ENCODE measurements at regions not wholly inside any gene's neighbourhood (a gene's known extent, or its start where the extent isn't known, plus 50 kb on each side); places are given as distances from the start of the nearest gene placed in this dataset.

DNA sequence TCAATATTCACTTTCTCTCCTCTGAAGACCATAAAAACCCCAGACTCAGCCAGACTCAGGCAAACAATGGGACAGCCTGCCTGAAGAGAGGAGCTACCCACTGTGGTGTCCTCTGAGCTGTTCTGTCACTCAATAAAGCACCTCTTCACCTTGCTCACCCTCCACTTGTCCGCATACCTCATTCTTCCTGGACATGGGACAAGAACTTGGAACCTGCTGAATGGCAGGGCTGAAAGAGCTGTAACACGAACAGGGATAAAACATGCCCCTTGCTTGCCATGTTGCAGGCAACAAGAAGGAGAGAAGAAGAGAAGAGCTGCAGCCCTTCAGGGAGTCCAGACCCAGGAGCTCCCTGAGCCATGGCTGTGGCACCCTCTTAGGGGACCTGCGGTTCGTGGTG is 86.8 kb upstream of the SEMA6A start:
- Histone ChIP-seq H3K27ac (ENCODE audit: low read length) (no peak overlapping the region), H3K27me3 (ENCODE audit: control insufficient read depth, insufficient read depth, low read length) (no peaks in the 10 kb centered on the region)
- WGBS (ENCODE audit: insufficient coverage), result 86% methylated on average over 1 of the region's 4 CpGs

DNA sequence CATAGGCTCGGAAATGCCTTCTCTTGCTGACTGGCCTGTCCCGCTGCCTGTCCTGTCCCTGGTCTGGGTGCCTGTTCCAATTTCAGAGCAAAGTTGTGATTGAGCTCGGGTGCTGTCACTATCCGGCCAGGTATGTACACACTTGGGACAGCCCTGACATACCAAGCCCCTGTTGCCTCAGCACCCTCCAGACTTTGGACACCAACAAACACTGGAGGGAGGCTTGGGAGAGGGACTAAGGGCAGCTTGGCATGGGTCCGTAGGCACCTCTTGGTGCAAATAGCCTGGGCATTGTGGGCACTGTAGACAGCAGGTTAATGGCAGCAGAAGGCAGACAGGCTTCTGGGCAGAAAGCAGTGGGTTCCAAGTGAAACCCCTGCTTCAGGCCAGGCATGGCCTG is 86.3 kb upstream of the SEMA6A start:
- 93% methylated on average over 2 of the region's 5 CpGs for WGBS (ENCODE audit: insufficient coverage)

More for the DNA sequence above, 86.8 kb upstream of the SEMA6A start:
- Histone ChIP-seq H3K4me1 (ENCODE audit: control insufficient read depth, insufficient read depth, low read length) (no peaks in the 10 kb centered on the region), H3K9me3 (replicated peaks; ENCODE audit: control insufficient read depth, low read depth, low read length) (peaks cover 14% of the 10 kb centered on the region), H3K4me3 (ENCODE audit: low read length) (no peak overlapping the region), H3K36me3 (ENCODE audit: control insufficient read depth, insufficient read depth, low read length) (no peaks in the 10 kb centered on the region)
- no peak for DNase-seq

GRCh38 chr5:116658830-116659229 is 84.2 kb upstream of the SEMA6A start:
- Histone ChIP-seq H3K4me1 (ENCODE audit: control insufficient read depth, insufficient read depth, low read length) (no peaks in the 10 kb centered on the region), H3K27ac (ENCODE audit: low read length) (no peak overlapping the region), H3K4me3 (ENCODE audit: low read length) (no peak overlapping the region), H3K9me3 (replicated peaks; ENCODE audit: control insufficient read depth, low read depth, low read length) (peaks cover 14% of the 10 kb centered on the region), H3K27me3 (ENCODE audit: control insufficient read depth, insufficient read depth, low read length) (no peaks in the 10 kb centered on the region), H3K36me3 (ENCODE audit: control insufficient read depth, insufficient read depth, low read length) (no peaks in the 10 kb centered on the region)
- no peak for DNase-seq
- no CpG with 5 or more reads among the region's 1 CpG for WGBS (ENCODE audit: insufficient coverage)

More for the DNA sequence above, 86.3 kb upstream of the SEMA6A start:
- Histone ChIP-seq H3K27ac (ENCODE audit: low read length) (no peak overlapping the region), H3K27me3 (ENCODE audit: control insufficient read depth, insufficient read depth, low read length) (no peaks in the 10 kb centered on the region), H3K4me3 (ENCODE audit: low read length) (no peak overlapping the region), H3K36me3 (ENCODE audit: control insufficient read depth, insufficient read depth, low read length) (no peaks in the 10 kb centered on the region), H3K4me1 (ENCODE audit: control insufficient read depth, insufficient read depth, low read length) (no peaks in the 10 kb centered on the region), H3K9me3 (replicated peaks; ENCODE audit: control insufficient read depth, low read depth, low read length) (peaks cover 14% of the 10 kb centered on the region)
- no peak for DNase-seq

DNA sequence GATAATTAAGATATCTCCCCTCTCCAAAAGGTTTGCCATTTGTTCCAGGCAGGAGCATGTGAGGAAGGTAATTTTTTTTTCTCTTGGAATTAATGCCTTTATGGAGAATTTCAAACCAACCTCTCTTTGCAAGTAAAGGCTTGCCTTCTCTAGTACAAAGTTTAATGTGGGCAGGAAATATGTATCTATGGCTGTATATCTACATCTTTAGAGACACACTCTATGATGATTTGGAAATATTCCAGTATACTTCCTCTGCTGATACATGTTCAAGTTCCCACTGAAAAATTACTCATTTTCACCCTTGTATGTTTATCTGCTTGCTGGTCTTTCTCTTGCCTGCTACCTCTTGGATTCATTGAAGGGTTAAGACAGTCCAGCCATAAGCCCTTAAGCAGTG is 83.5 kb upstream of the SEMA6A start:
- H3K27ac ChIP-seq (ENCODE audit: low read length), result no peak overlapping the region
- no peaks in the 10 kb centered on the region for H3K27me3 ChIP-seq (ENCODE audit: control insufficient read depth, insufficient read depth, low read length)
- no peak overlapping the region for H3K4me3 ChIP-seq (ENCODE audit: low read length)
- DNase-seq, result no peak
- no peaks in the 10 kb centered on the region for H3K36me3 ChIP-seq (ENCODE audit: control insufficient read depth, insufficient read depth, low read length)
- no peaks in the 10 kb centered on the region for H3K4me1 ChIP-seq (ENCODE audit: control insufficient read depth, insufficient read depth, low read length)
- H3K9me3 ChIP-seq (replicated peaks; ENCODE audit: control insufficient read depth, low read depth, low read length), result peaks cover 14% of the 10 kb centered on the region

DNA sequence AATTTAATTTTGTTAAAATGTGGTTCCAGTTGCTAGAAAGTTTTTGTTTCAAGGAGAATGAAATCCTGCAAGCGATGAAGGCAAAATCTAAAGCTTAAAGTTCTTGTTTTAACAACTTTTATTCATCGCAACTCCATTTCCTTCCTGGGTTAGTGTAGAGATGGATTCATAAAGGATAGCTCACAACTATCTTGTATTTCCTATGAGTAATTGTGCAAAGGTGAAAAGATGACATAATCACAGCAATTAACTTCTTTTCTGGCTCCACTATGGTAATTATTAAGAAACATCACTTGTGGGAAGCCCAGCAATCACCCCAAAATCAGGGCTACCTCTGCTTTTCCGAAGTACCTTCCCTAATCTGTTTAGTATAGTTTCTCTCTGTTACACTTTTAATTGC is 80.8 kb upstream of the SEMA6A start:
- Histone ChIP-seq H3K9me3 (replicated peaks; ENCODE audit: control insufficient read depth, low read depth, low read length) (no peaks in the 10 kb centered on the region), H3K27me3 (ENCODE audit: control insufficient read depth, insufficient read depth, low read length) (no peaks in the 10 kb centered on the region), H3K27ac (ENCODE audit: low read length) (no peak overlapping the region), H3K36me3 (ENCODE audit: control insufficient read depth, insufficient read depth, low read length) (no peaks in the 10 kb centered on the region), H3K4me3 (ENCODE audit: low read length) (no peak overlapping the region), H3K4me1 (ENCODE audit: control insufficient read depth, insufficient read depth, low read length) (peaks cover 10% of the 10 kb centered on the region)
- no peak for DNase-seq
- no CpG with 5 or more reads among the region's 3 CpGs for WGBS (ENCODE audit: insufficient coverage)

- Histone ChIP-seq H3K4me1 (ENCODE audit: control insufficient read depth, insufficient read depth, low read length) (peaks cover 10% of the 10 kb centered on the region), H3K27me3 (ENCODE audit: control insufficient read depth, insufficient read depth, low read length) (no peaks in the 10 kb centered on the region), H3K9me3 (replicated peaks; ENCODE audit: control insufficient read depth, low read depth, low read length) (no peaks in the 10 kb centered on the region), H3K4me3 (ENCODE audit: low read length) (no peak overlapping the region), H3K27ac (ENCODE audit: low read length) (no peak overlapping the region), H3K36me3 (ENCODE audit: control insufficient read depth, insufficient read depth, low read length) (no peaks in the 10 kb centered on the region)
- WGBS (ENCODE audit: insufficient coverage), result no CpG with 5 or more reads among the region's 3 CpGs
- no peak for DNase-seq
Measured at GRCh38 chr5:116654925-116655324, 80.3 kb upstream of the SEMA6A start.

- peak; percentile 76 for DNase-seq
- Histone ChIP-seq H3K4me1 (ENCODE audit: control insufficient read depth, insufficient read depth, low read length) (peaks cover 10% of the 10 kb centered on the region), H3K4me3 (ENCODE audit: low read length) (no peak overlapping the region), H3K36me3 (ENCODE audit: control insufficient read depth, insufficient read depth, low read length) (no peaks in the 10 kb centered on the region), H3K9me3 (replicated peaks; ENCODE audit: control insufficient read depth, low read depth, low read length) (no peaks in the 10 kb centered on the region), H3K27me3 (ENCODE audit: control insufficient read depth, insufficient read depth, low read length) (no peaks in the 10 kb centered on the region), H3K27ac (ENCODE audit: low read length) (peak overlapping the region; percentile 66)
- no CpG with 5 or more reads among the region's 3 CpGs for WGBS (ENCODE audit: insufficient coverage)
Measured at GRCh38 chr5:116652903-116653302, 78.3 kb upstream of the SEMA6A start.

GRCh38 chr5:116652196-116652729 is 77.6 kb upstream of the SEMA6A start:
- Histone ChIP-seq H3K27ac (ENCODE audit: low read length) (peak overlapping the region; percentile 66), H3K27me3 (ENCODE audit: control insufficient read depth, insufficient read depth, low read length) (no peaks in the 10 kb centered on the region), H3K36me3 (ENCODE audit: control insufficient read depth, insufficient read depth, low read length) (no peaks in the 10 kb centered on the region), H3K4me1 (ENCODE audit: control insufficient read depth, insufficient read depth, low read length) (peaks cover 10% of the 10 kb centered on the region), H3K9me3 (replicated peaks; ENCODE audit: control insufficient read depth, low read depth, low read length) (no peaks in the 10 kb centered on the region), H3K4me3 (ENCODE audit: low read length) (no peak overlapping the region)
- peak; percentile 92 for DNase-seq
- 8% methylated on average over 6 of the region's 7 CpGs for WGBS (ENCODE audit: insufficient coverage)

- Histone ChIP-seq H3K9me3 (replicated peaks; ENCODE audit: control insufficient read depth, low read depth, low read length) (no peaks in the 10 kb centered on the region), H3K4me3 (ENCODE audit: low read length) (no peak overlapping the region), H3K27me3 (ENCODE audit: control insufficient read depth, insufficient read depth, low read length) (no peaks in the 10 kb centered on the region), H3K36me3 (ENCODE audit: control insufficient read depth, insufficient read depth, low read length) (no peaks in the 10 kb centered on the region), H3K27ac (ENCODE audit: low read length) (no peak overlapping the region), H3K4me1 (ENCODE audit: control insufficient read depth, insufficient read depth, low read length) (peaks cover 10% of the 10 kb centered on the region)
- WGBS (ENCODE audit: insufficient coverage), result no CpG with 5 or more reads among the region's 3 CpGs
- DNase-seq, result no peak
Measured at GRCh38 chr5:116651653-116652052, 77.0 kb upstream of the SEMA6A start.

- Histone ChIP-seq H3K27ac (ENCODE audit: low read length) (no peak overlapping the region), H3K4me1 (ENCODE audit: control insufficient read depth, insufficient read depth, low read length) (peaks cover 10% of the 10 kb centered on the region), H3K36me3 (ENCODE audit: control insufficient read depth, insufficient read depth, low read length) (no peaks in the 10 kb centered on the region), H3K4me3 (ENCODE audit: low read length) (no peak overlapping the region), H3K27me3 (ENCODE audit: control insufficient read depth, insufficient read depth, low read length) (no peaks in the 10 kb centered on the region), H3K9me3 (replicated peaks; ENCODE audit: control insufficient read depth, low read depth, low read length) (no peaks in the 10 kb centered on the region)
- no CpG with 5 or more reads among the region's 4 CpGs for WGBS (ENCODE audit: insufficient coverage)
- no peak for DNase-seq
Measured at GRCh38 chr5:116650964-116651363, 76.3 kb upstream of the SEMA6A start.

DNA sequence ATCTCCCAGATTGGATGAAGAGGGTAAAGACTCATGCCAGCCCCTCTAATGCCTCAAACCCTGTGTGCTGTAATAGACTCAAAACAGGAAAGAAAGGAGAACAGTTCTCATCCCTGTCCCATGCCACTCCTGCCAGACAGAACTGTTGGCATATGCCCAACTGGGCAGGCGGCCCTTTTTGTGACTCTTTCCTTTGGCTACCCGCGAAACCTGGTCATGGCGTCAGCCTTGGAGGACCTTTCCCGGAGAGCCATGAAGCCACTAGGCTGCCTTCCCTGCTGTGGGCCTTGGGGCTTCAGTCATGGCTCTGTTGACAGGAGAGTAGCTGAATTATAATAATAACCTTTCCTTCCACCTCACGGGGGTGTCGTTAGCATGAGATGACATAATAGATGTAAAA is 75.9 kb upstream of the SEMA6A start:
- Histone ChIP-seq H3K4me3 (ENCODE audit: low read length) (no peak overlapping the region), H3K27ac (ENCODE audit: low read length) (no peak overlapping the region), H3K36me3 (ENCODE audit: control insufficient read depth, insufficient read depth, low read length) (no peaks in the 10 kb centered on the region), H3K9me3 (replicated peaks; ENCODE audit: control insufficient read depth, low read depth, low read length) (no peaks in the 10 kb centered on the region), H3K4me1 (ENCODE audit: control insufficient read depth, insufficient read depth, low read length) (peaks cover 10% of the 10 kb centered on the region), H3K27me3 (ENCODE audit: control insufficient read depth, insufficient read depth, low read length) (no peaks in the 10 kb centered on the region)
- DNase-seq, result peak; percentile 7
- WGBS (ENCODE audit: insufficient coverage), result 80% methylated on average over 1 of the region's 7 CpGs

Data from muscle of leg (tissue), 3 donors.